ENCODE measurements at regions not wholly inside any gene's neighbourhood (a gene's known extent, or its start where the extent isn't known, plus 50 kb on each side); places are given as distances from the start of the nearest gene placed in this dataset.
"Not testable (repeated sequence)": the region's sequence is repeated elsewhere in the genome, so short reads cannot be mapped to it uniquely, and the experiment has no call there.

DNA sequence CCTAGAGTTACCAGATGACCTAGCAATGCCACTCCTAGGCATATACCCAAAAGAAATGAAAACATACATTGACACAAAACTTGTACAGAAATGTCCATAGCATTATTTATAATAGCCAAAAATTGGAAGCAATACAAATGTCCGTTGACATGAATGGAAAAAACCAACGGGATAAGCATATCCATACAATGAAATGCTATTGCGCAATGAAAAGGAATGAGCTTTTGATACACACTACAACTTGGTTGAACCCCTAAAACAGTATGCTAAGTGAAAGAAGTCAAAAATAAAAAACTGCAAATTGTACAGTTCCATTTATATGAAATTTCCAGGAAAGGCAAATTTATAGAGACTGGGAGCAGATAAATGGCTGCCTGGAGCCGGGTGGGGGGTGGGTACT lies 90.6 kb upstream of the G2E3 start:
- DNase-seq (ENCODE audit: low spot score): no peak
- Mint-ChIP-seq H3K4me3 (ENCODE audit: low read depth) (no peak overlapping the region), H3K4me1 (ENCODE audit: low read depth) (no peaks in the 10 kb centered on the region), H3K36me3 (ENCODE audit: low read depth) (no peaks in the 10 kb centered on the region), H3K27ac (no peak overlapping the region), H3K27me3 (ENCODE audit: low read depth) (no peaks in the 10 kb centered on the region), H3K9me3 (no peaks in the 10 kb centered on the region)
- intact Hi-C loops (cut with micrococcal nuclease): no loop called here

DNA sequence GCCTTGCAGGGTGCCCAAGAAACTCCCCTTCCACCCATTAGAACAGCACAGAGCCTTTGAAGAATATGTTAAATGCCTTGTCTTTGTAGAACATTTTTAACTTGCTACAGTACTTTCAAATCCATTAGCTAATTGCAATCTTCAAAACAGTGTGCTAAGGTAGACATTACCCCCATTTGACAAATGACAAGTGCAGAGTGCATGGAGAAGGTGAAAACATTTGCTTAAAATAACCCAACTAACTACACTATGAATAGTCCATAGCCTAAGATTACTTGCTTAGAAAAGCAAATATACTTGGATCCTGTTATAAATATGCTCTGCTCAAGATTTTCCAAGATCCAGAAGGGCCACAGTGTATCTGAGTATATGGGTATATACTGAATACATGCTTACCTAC lies 87.0 kb upstream of the G2E3 start:
- intact Hi-C loops (cut with micrococcal nuclease): no loop called here
- no peak overlapping the region for H3K4me3 Mint-ChIP-seq (ENCODE audit: low read depth)
- H3K4me1 Mint-ChIP-seq (ENCODE audit: low read depth): no peaks in the 10 kb centered on the region

DNA sequence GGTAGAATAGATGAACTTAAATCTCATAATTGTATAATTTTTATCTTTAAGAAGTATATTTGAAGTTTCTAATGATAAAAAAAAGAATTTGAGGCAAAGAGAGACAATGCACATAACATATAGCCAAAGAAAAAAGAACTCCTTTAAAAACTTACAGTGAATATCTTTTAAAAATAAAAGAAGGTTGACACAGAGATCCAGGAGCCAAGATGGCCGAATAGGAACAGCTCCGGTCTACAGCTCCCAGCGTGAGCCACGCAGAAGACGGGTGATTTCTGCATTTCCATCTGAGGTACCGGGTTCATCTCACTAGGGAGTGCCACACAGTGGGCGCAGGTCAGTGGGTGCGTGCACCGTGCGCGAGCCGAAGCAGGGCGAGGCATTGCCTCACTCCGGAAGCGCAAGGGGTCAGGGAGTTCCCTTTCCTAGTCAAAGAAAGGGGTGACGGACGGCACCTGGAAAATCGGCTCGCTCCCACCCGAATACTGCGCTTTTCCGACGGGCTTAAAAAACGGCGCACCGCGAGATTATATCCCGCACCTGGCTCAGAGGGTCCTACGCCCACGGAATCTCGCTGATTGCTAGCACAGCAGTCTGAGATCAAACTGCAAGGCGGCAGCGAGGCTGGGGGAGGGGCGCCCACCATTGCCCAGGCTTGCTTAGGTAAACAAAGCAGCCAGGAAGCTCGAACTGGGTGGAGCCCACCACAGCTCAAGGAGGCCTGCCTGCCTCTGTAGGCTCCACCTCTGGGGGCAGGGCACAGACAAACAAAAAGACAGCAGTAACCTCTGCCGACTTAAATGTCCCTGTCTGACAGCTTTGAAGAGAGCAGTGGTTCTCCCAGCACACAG lies 84.9 kb upstream of the G2E3 start:
- H3K9me3 Mint-ChIP-seq; H3K4me3 Mint-ChIP-seq (ENCODE audit: low read depth); H3K36me3 Mint-ChIP-seq (ENCODE audit: low read depth); H3K27me3 Mint-ChIP-seq (ENCODE audit: low read depth); H3K27ac Mint-ChIP-seq; H3K4me1 Mint-ChIP-seq (ENCODE audit: low read depth); intact Hi-C loops (cut with micrococcal nuclease); DNase-seq (ENCODE audit: low spot score): not testable (repeated sequence)

More for the DNA sequence above, 87.0 kb upstream of the G2E3 start:
- Mint-ChIP-seq H3K27ac (no peak overlapping the region), H3K36me3 (ENCODE audit: low read depth) (no peaks in the 10 kb centered on the region), H3K9me3 (no peaks in the 10 kb centered on the region), H3K27me3 (ENCODE audit: low read depth) (no peaks in the 10 kb centered on the region)
- DNase-seq (ENCODE audit: low spot score): no peak

DNA sequence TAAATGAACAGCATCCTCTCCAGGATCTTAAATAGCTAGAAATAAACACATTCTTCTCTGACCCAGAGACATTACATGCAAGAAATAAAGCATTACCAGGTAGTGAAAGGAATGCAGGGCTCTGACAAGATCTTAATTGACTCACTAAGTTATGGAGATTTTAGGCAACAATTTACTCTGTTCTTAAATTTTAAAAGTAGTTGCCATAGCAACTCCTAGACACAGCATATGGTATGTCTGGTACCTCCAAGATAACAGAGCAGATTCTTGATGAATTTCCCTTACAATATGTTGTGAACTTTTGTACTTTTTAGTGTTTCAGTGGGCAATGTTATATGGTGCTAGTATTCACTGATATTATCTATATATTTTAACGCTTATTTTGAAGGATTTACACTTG lies 76.7 kb upstream of the G2E3 start:
- Mint-ChIP-seq H3K36me3 (ENCODE audit: low read depth) (no peaks in the 10 kb centered on the region), H3K9me3 (no peaks in the 10 kb centered on the region), H3K4me1 (ENCODE audit: low read depth) (no peaks in the 10 kb centered on the region), H3K27ac (no peak overlapping the region), H3K4me3 (ENCODE audit: low read depth) (no peak overlapping the region), H3K27me3 (ENCODE audit: low read depth) (peaks cover 1% of the 10 kb centered on the region)
- DNase-seq (ENCODE audit: low spot score): no peak
- intact Hi-C loops (cut with micrococcal nuclease): no loop called here

- H3K27ac Mint-ChIP-seq: no peak overlapping the region
- H3K36me3 Mint-ChIP-seq (ENCODE audit: low read depth): no peaks in the 10 kb centered on the region
- H3K4me1 Mint-ChIP-seq (ENCODE audit: low read depth): no peaks in the 10 kb centered on the region
- no peaks in the 10 kb centered on the region for H3K9me3 Mint-ChIP-seq
- no peak for DNase-seq (ENCODE audit: low spot score)
- intact Hi-C loops (cut with micrococcal nuclease): no loop called here
- H3K27me3 Mint-ChIP-seq (ENCODE audit: low read depth): peaks cover 1% of the 10 kb centered on the region
- H3K4me3 Mint-ChIP-seq (ENCODE audit: low read depth): no peak overlapping the region
Measured at GRCh38 chr14:30484201-30484600, 74.8 kb upstream of the G2E3 start.

GRCh38 chr14:30484976-30485375 lies 74.0 kb upstream of the G2E3 start:
- DNase-seq (ENCODE audit: low spot score): no peak
- peaks cover 1% of the 10 kb centered on the region for H3K27me3 Mint-ChIP-seq (ENCODE audit: low read depth)
- intact Hi-C loops (cut with micrococcal nuclease): no loop called here
- H3K4me1 Mint-ChIP-seq (ENCODE audit: low read depth): no peaks in the 10 kb centered on the region
- no peaks in the 10 kb centered on the region for H3K36me3 Mint-ChIP-seq (ENCODE audit: low read depth)
- no peak overlapping the region for H3K4me3 Mint-ChIP-seq (ENCODE audit: low read depth)
- H3K9me3 Mint-ChIP-seq: no peaks in the 10 kb centered on the region
- H3K27ac Mint-ChIP-seq: no peak overlapping the region

DNA sequence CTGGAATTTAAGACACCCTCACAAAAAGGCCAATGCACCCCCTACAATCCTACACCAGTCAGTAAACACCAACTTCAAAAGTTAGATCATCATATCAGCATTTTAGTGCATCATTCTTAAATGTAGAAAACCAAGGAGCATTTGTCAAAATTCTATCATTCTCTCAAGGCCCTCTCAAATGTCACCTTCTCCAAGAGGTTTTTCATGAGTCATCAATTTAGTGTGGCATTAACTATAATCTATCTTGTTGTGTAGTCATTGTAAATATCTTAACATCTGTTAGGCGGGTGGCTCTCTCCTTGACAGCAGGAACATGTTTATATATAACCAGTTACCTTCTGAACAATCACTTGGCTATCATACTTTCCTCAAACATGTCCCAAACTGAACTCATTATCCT lies 62.1 kb upstream of the G2E3 start:
- H3K36me3 Mint-ChIP-seq (ENCODE audit: low read depth): no peaks in the 10 kb centered on the region
- no peak for DNase-seq (ENCODE audit: low spot score)
- H3K27ac Mint-ChIP-seq: no peak overlapping the region
- H3K27me3 Mint-ChIP-seq (ENCODE audit: low read depth): peaks cover 8% of the 10 kb centered on the region
- no peak overlapping the region for H3K4me3 Mint-ChIP-seq (ENCODE audit: low read depth)
- intact Hi-C loops (cut with micrococcal nuclease): no loop called here
- no peaks in the 10 kb centered on the region for H3K4me1 Mint-ChIP-seq (ENCODE audit: low read depth)
- H3K9me3 Mint-ChIP-seq: no peaks in the 10 kb centered on the region

DNA sequence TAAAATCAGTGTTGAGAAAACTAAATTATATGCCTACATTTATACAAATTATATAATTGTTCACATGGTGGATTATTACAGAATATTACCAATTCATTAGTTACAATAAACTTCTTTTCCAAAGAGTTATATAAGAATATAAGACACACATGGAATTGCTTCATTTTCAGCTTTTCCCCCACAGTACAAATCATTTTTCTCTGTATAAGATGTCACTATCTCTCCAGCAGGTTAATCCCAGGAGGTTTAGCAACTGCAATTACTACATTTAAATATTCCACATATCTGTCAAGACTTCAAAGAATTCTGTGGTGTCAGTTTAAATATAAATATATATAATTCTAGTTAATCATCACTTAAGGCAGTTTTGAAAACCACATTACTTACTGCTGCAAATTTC lies 59.6 kb upstream of the G2E3 start:
- intact Hi-C loops (cut with micrococcal nuclease): no loop called here
- no peak overlapping the region for H3K4me3 Mint-ChIP-seq (ENCODE audit: low read depth)
- peaks cover 8% of the 10 kb centered on the region for H3K27me3 Mint-ChIP-seq (ENCODE audit: low read depth)
- no peaks in the 10 kb centered on the region for H3K4me1 Mint-ChIP-seq (ENCODE audit: low read depth)
- no peaks in the 10 kb centered on the region for H3K36me3 Mint-ChIP-seq (ENCODE audit: low read depth)
- no peaks in the 10 kb centered on the region for H3K9me3 Mint-ChIP-seq
- no peak overlapping the region for H3K27ac Mint-ChIP-seq
- DNase-seq (ENCODE audit: low spot score): no peak

GRCh38 chr14:30500222-30500621 lies 58.7 kb upstream of the G2E3 start:
- Mint-ChIP-seq H3K27ac (no peak overlapping the region), H3K36me3 (ENCODE audit: low read depth) (no peaks in the 10 kb centered on the region), H3K9me3 (no peaks in the 10 kb centered on the region), H3K4me3 (ENCODE audit: low read depth) (no peak overlapping the region), H3K4me1 (ENCODE audit: low read depth) (no peaks in the 10 kb centered on the region), H3K27me3 (ENCODE audit: low read depth) (peaks cover 8% of the 10 kb centered on the region)
- intact Hi-C loops (cut with micrococcal nuclease): no loop called here
- DNase-seq (ENCODE audit: low spot score): no peak

DNA sequence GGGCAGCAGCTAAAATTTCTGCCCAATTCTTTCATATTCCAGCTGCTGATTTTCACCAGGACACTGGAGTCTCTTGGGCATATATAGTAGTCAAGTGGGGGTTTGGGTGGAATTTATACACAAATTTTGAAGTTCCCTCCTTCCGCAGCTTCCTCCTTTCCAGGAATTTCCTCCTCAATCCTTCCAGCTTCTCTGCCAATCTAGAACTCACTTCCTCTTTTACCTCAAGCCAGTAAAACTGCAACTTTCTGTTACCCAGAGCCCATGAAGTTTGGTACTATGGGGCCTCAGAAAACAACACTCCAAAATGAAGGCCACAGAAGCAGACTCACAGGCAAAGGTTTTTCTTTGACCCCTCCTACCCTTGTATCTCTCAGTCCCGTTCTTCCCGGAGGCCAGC lies 51.7 kb upstream of the G2E3 start:
- Mint-ChIP-seq H3K4me1 (ENCODE audit: low read depth) (no peaks in the 10 kb centered on the region), H3K4me3 (ENCODE audit: low read depth) (no peak overlapping the region), H3K36me3 (ENCODE audit: low read depth) (no peaks in the 10 kb centered on the region), H3K9me3 (no peaks in the 10 kb centered on the region), H3K27ac (no peak overlapping the region), H3K27me3 (ENCODE audit: low read depth) (peaks cover 2% of the 10 kb centered on the region)
- intact Hi-C loops (cut with micrococcal nuclease): no loop called here
- DNase-seq (ENCODE audit: low spot score): no peak

All from activated T-helper 2 cell treated with anti-CD3 and anti-CD28 coated beads, Interferon-gamma antibody, Interleukin-2, Interleukin-4, amounts not matched to agents 10 μg/mL and 5 μg/mL and 100 μg/mL, durations not matched to agents 14 hours and 24 hours and 36 hours (primary cell).